ENCODE measurements at regions not wholly inside any gene's neighbourhood (a gene's known extent, or its start where the extent isn't known, plus 50 kb on each side); places are given as distances from the start of the nearest gene placed in this dataset.

DNA sequence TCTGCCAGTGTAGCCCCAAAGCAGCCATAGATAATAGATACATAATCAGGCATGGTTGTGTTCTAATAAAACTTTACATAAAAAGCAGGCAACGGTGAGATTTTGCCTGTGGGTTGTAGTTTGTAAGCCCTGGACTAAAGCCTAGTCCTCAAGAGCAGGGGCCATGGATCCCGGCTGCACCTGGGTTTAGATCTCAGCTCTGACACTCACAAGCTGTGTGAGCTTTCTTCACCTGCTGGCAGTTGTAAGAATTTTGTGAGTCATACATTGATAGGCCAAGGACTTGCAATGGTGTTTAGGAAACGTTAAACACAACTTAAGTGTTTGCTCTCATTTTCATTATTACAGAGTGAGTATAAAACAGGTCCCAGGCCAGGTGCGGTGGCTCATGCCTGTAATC, 395.8 kb upstream of the TBX3 start:
- Histone ChIP-seq H3K4me3 (no peak overlapping the region), H3K36me3 (no peaks in the 10 kb centered on the region), H3K27me3 (no peaks in the 10 kb centered on the region), H3K4me1 (ENCODE audit: low read depth) (peaks cover 4% of the 10 kb centered on the region), H3K27ac (no peak overlapping the region), H3K9me3 (ENCODE audit: low read depth) (no peaks in the 10 kb centered on the region)
- no peak for TF ChIP-seq CTCF (IDR thresholded peaks at IDR 0.05; ENCODE audit: low read depth, low read length)
- peak in 1 of 2 donors; percentile 17 for DNase-seq (ENCODE audit: low read depth in 1 of 2, low spot score in 1 of 2)

DNA sequence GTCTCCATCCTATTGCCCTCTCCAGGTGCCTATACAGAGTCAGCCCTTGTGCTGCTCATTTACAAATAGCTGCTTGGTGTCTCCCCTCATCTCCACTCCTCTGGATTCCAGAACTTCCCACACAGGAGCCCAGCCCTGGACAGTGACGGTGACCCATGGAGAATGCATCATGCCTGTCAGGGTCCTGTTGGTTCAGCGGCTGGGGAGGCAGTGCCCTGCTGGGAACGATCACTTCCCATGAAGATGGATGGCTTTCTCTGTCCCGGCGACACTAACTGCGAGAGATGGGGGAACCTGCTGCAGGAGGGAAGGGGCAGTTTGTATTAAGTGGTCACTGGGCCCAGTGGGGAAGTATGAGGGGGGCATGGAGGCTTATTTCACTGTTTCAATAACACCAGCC, 395.0 kb upstream of the TBX3 start:
- no peak for TF ChIP-seq CTCF (IDR thresholded peaks at IDR 0.05; ENCODE audit: low read depth, low read length)
- no peak overlapping the region for H3K27ac ChIP-seq

DNA sequence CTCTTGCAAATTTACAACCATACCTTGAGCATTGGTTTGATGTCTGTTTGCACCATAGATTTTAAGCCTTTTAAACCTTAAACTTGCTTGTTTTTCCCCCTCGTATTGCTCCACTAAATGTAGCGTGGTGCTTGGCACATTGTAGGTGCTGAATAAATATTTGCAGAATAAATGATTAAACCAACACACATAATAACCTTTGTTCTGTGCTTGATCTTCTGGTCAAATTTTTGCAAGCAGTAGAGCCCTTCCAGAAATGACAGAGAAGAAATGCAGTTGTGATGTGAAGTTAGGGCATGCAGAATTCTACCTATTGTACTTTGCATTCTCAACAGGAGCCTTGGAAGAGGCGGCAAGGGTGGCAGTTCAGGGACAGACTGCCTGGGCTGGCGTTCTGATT, 394.4 kb upstream of the TBX3 start:
- no peak overlapping the region for H3K4me3 ChIP-seq
- peaks cover 4% of the 10 kb centered on the region for H3K4me1 ChIP-seq (ENCODE audit: low read depth)
- no peak for DNase-seq (ENCODE audit: low read depth in 1 of 2, low spot score in 1 of 2)
- no peaks in the 10 kb centered on the region for H3K27me3 ChIP-seq
- no peak for TF ChIP-seq CTCF (IDR thresholded peaks at IDR 0.05; ENCODE audit: low read depth, low read length)
- H3K9me3 ChIP-seq (ENCODE audit: low read depth), result no peaks in the 10 kb centered on the region
- no peaks in the 10 kb centered on the region for H3K36me3 ChIP-seq
- H3K27ac ChIP-seq, result no peak overlapping the region

More for the DNA sequence above, 395.0 kb upstream of the TBX3 start:
- Histone ChIP-seq H3K9me3 (ENCODE audit: low read depth) (no peaks in the 10 kb centered on the region), H3K36me3 (no peaks in the 10 kb centered on the region), H3K27me3 (no peaks in the 10 kb centered on the region), H3K4me3 (no peak overlapping the region), H3K4me1 (ENCODE audit: low read depth) (peaks cover 4% of the 10 kb centered on the region)
- DNase-seq (ENCODE audit: low read depth in 1 of 2, low spot score in 1 of 2), result no peak

DNA sequence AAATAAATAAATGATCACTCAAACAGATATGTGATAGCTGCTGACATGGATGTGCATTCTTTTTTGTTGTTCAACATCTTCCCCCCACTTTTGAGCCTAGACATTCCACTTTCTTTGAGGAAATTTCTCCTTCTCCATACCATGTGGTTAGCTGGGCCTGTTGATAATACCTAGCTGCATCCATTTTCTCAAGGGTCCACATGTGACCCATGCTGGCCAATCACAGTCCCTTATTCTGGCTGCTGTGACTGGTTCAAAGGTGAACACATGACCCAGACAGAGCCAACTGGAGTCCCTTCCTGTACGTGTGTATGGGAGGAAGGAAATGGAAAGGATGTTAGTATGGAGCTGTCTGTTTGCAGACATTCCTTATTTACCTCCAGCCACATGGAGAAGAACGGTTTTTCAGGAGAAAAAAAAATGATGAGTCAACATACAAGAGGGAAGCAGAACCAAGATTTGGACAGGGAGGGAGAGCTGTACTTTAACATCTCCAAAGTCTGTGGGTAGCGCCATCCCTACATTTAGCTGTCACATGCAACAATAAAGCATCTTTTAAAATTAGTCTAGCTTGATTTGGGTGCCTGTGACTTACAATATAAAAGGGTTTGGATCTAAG, 391.7 kb upstream of the TBX3 start:
- Histone ChIP-seq H3K27ac (no peak overlapping the region), H3K4me1 (ENCODE audit: low read depth) (peaks cover 4% of the 10 kb centered on the region), H3K36me3 (no peaks in the 10 kb centered on the region), H3K9me3 (ENCODE audit: low read depth) (no peaks in the 10 kb centered on the region), H3K4me3 (no peak overlapping the region), H3K27me3 (no peaks in the 10 kb centered on the region)
- DNase-seq (ENCODE audit: low read depth in 1 of 2, low spot score in 1 of 2), result no peak
- no peak for TF ChIP-seq CTCF (IDR thresholded peaks at IDR 0.05; ENCODE audit: low read depth, low read length)

DNA sequence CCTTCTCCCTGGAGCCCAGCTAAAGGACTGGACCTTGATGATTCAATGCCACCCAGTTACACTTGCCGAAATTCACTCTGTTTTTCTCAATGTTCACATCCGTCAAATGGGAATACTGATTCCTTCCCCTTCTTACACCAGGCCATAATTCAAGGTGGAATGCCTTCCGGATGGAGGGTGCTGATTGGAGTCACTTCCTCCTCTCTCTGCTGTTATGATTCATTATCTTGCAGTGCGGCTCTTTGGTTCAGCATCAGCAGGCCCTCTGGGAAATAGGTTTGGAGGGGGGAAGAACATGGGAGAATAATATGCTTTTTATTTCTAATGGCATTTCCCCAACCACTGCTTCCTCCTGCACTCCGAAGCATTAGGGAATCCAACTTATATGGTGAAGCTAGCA, 390.6 kb upstream of the TBX3 start:
- H3K27ac ChIP-seq, result no peak overlapping the region
- H3K4me3 ChIP-seq, result no peak overlapping the region
- peaks cover 2% of the 10 kb centered on the region for H3K4me1 ChIP-seq (ENCODE audit: low read depth)
- TF ChIP-seq CTCF (IDR thresholded peaks at IDR 0.05; ENCODE audit: low read depth, low read length), result no peak
- H3K9me3 ChIP-seq (ENCODE audit: low read depth), result no peaks in the 10 kb centered on the region
- no peaks in the 10 kb centered on the region for H3K27me3 ChIP-seq
- DNase-seq (ENCODE audit: low read depth in 1 of 2, low spot score in 1 of 2), result no peak
- no peaks in the 10 kb centered on the region for H3K36me3 ChIP-seq
